SK-N-SH treated with all-trans-retinoic acid at 6 μM for 48 hours (cell line): ENCODE measurements at regions not wholly inside any gene's neighbourhood (a gene's known extent, or its start where the extent isn't known, plus 50 kb on each side); places are given as distances from the start of the nearest gene placed in this dataset.

Experiments used
- ATAC-seq: fragments of 200-7000 bp; cut with Tn5 transposase; 3 replicates; pipeline ENCODE4 v1.9.1; 2020; ENCODE audit warnings: mild to moderate bottlenecking, moderate library complexity
- ARNTL ChIP-seq: fragments of 450-650 bp; formaldehyde crosslinking; IDR thresholded peaks from 2 replicates; pipeline ENCODE4 v1.5.0; 2020; ENCODE audit warnings: low read depth, mild to moderate bottlenecking, moderate library complexity, borderline replicate concordance
- BACH2 ChIP-seq: fragments of 250-450 bp; sonication (Bioruptor Pico); IDR thresholded peaks from 2 replicates; pipeline ENCODE4 v1.9.0; 2021; ENCODE audit warnings: mild to moderate bottlenecking, borderline replicate concordance
- CSDC2 ChIP-seq: fragments of 250-450 bp; sonication (Bioruptor Pico); IDR thresholded peaks from 2 replicates; pipeline ENCODE4 v1.5.0; 2020; ENCODE audit warnings: mild to moderate bottlenecking, moderate library complexity
- CSRNP3 ChIP-seq: fragments of 250-450 bp; sonication (Bioruptor Pico); IDR thresholded peaks from 2 replicates; pipeline ENCODE4 v1.5.1; 2021; ENCODE audit warnings: mild to moderate bottlenecking, moderate library complexity
- ESRRG ChIP-seq: fragments of 250-450 bp; sonication (Bioruptor Pico); IDR thresholded peaks from 2 replicates; pipeline ENCODE4 v1.6.1; 2021; ENCODE audit warnings: mild to moderate bottlenecking
- GLIS3 ChIP-seq: fragments of 250-450 bp; sonication (Bioruptor Pico); IDR thresholded peaks from 2 replicates; pipeline ENCODE4 v1.5.0; 2020; ENCODE audit warnings: mild to moderate bottlenecking, moderate library complexity
- ISL1 ChIP-seq: fragments of 250-450 bp; sonication (Bioruptor Pico); IDR thresholded peaks from 2 replicates; pipeline ENCODE4 v2.1.2; 2022; ENCODE audit warnings: mild to moderate bottlenecking, moderate library complexity
- OSR1 ChIP-seq: fragments of 250-450 bp; sonication (Bioruptor Pico); IDR thresholded peaks from 2 replicates; pipeline ENCODE4 v1.8.0; 2022; ENCODE audit warnings: moderate library complexity, mild to moderate bottlenecking, inconsistent platforms
- PPARA ChIP-seq: fragments of 250-450 bp; sonication (Bioruptor Pico); IDR thresholded peaks from 2 replicates; pipeline ENCODE4 v1.5.0; 2020; ENCODE audit warnings: mild to moderate bottlenecking, borderline replicate concordance
- RARB ChIP-seq: fragments of 250-450 bp; sonication (Bioruptor Pico); IDR thresholded peaks from 2 replicates; pipeline ENCODE4 v1.8.0; 2021; ENCODE audit warnings: mild to moderate bottlenecking, moderate library complexity
- SNAI2 ChIP-seq: fragments of 250-450 bp; sonication (Bioruptor Pico); IDR thresholded peaks from 2 replicates; pipeline ENCODE4 v1.5.0; 2020; ENCODE audit warnings: mild to moderate bottlenecking, moderate library complexity
- TCF4 ChIP-seq: fragments of 250-450 bp; sonication (Bioruptor Pico); IDR thresholded peaks from 2 replicates; pipeline ENCODE4 v1.8.0; 2021; ENCODE audit warnings: mild to moderate bottlenecking, moderate library complexity, borderline replicate concordance
- TOX ChIP-seq: fragments of 250-450 bp; sonication (Bioruptor Pico); IDR thresholded peaks from 2 replicates; pipeline ENCODE4 v1.8.0; 2021; ENCODE audit warnings: mild to moderate bottlenecking, moderate library complexity, borderline replicate concordance
- ZC3H10 ChIP-seq: fragments of 250-450 bp; sonication (Bioruptor Pico); IDR thresholded peaks from 2 replicates; pipeline ENCODE4 v1.5.1; 2021; ENCODE audit warnings: mild to moderate bottlenecking, moderate library complexity
- ZFP3 ChIP-seq: fragments of 250-450 bp; sonication (Bioruptor Pico); IDR thresholded peaks from 2 replicates; pipeline ENCODE4 v1.5.0; 2020; ENCODE audit warnings: mild to moderate bottlenecking, moderate library complexity
- ZFP30 ChIP-seq: fragments of 450-650 bp; formaldehyde crosslinking; IDR thresholded peaks from 2 replicates; pipeline ENCODE4 v1.5.0; 2022; ENCODE audit warnings: mild to moderate bottlenecking, moderate library complexity
- ZNF565 ChIP-seq: fragments of 450-650 bp; formaldehyde crosslinking; conservative IDR thresholded peaks from 2 replicates; pipeline ENCODE4 v1.5.0; 2020; ENCODE audit warnings: low read depth, mild to moderate bottlenecking, moderate library complexity
- ZNF70 ChIP-seq: fragments of 450-650 bp; formaldehyde crosslinking; IDR thresholded peaks from 2 replicates; pipeline ENCODE4 v1.5.0; 2020; ENCODE audit warnings: mild to moderate bottlenecking, moderate library complexity
- ZNF8 ChIP-seq: fragments of 450-650 bp; formaldehyde crosslinking; IDR thresholded peaks from 2 replicates; pipeline ENCODE4 v1.5.0; 2020; ENCODE audit warnings: mild to moderate bottlenecking, moderate library complexity
- TF ChIP-seq, protein P1 (sequence below): fragments of 250-450 bp; sonication (Bioruptor Pico); IDR thresholded peaks from 2 replicates; pipeline ENCODE4 v1.8.0; 2021; ENCODE audit warnings: low read depth, mild to moderate bottlenecking, moderate library complexity, borderline replicate concordance
- TF ChIP-seq, protein P2 (sequence below): fragments of 250-450 bp; sonication (Bioruptor Pico); IDR thresholded peaks from 2 replicates; pipeline ENCODE4 v1.5.1; 2020; ENCODE audit warnings: low read depth, mild to moderate bottlenecking, moderate library complexity
- TF ChIP-seq, protein P3 (sequence below): fragments of 250-450 bp; sonication (Bioruptor Pico); IDR thresholded peaks from 2 replicates; pipeline ENCODE4 v1.5.0; 2020; ENCODE audit warnings: mild to moderate bottlenecking, moderate library complexity
- TF ChIP-seq, protein P4 (sequence below): fragments of 250-450 bp; sonication (Bioruptor Pico); IDR thresholded peaks from 2 replicates; pipeline ENCODE4 v1.8.0; 2020; ENCODE audit warnings: mild to moderate bottlenecking, moderate library complexity, borderline replicate concordance

DNA sequence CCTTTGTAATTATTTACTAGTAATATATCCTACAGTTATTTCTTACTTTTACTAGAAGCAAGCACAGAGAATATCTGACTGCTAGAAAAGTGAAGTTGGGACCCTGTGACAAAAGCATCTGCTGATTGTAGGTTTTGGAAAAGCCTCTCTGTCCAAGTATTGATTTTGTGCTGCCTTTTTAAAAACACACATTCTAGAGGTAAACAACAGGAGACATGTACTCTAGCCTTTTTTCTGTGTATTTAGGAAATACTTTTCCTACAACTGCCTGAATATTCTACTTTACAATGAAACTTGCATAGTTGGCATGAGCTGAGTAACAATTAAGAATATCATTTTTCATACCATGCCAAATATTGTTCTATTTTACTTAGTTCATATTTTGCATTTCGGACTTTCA lies 1249.0 kb downstream of the SLC16A7 start (continued):
- TF ChIP-seq, protein P1, sequence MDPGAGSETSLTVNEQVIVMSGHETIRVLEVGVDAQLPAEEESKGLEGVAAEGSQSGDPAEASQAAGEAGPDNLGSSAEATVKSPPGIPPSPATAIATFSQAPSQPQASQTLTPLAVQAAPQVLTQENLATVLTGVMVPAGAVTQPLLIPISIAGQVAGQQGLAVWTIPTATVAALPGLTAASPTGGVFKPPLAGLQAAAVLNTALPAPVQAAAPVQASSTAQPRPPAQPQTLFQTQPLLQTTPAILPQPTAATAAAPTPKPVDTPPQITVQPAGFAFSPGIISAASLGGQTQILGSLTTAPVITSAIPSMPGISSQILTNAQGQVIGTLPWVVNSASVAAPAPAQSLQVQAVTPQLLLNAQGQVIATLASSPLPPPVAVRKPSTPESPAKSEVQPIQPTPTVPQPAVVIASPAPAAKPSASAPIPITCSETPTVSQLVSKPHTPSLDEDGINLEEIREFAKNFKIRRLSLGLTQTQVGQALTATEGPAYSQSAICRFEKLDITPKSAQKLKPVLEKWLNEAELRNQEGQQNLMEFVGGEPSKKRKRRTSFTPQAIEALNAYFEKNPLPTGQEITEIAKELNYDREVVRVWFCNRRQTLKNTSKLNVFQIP (CRISPR knock-in tag): no peak
- no peak for TF ChIP-seq CSRNP3 (CRISPR knock-in tag)
- no peak for TF ChIP-seq ISL1 (CRISPR knock-in tag)
- no peak for TF ChIP-seq TCF4
- TF ChIP-seq ZFP30 (CRISPR knock-in tag): no peak
- TF ChIP-seq TOX: no peak
- no peak for TF ChIP-seq GLIS3
- TF ChIP-seq ZNF565 (CRISPR knock-in tag): no peak
- TF ChIP-seq ZC3H10 (CRISPR knock-in tag): no peak

- TF ChIP-seq OSR1 (CRISPR knock-in tag) (no peak), ZFP3 (CRISPR knock-in tag) (no peak), PPARA (CRISPR knock-in tag) (no peak), ARNTL (CRISPR knock-in tag) (no peak), ZC3H10 (CRISPR knock-in tag) (no peak), RARB (CRISPR knock-in tag) (no peak)
- TF ChIP-seq, protein P2, sequence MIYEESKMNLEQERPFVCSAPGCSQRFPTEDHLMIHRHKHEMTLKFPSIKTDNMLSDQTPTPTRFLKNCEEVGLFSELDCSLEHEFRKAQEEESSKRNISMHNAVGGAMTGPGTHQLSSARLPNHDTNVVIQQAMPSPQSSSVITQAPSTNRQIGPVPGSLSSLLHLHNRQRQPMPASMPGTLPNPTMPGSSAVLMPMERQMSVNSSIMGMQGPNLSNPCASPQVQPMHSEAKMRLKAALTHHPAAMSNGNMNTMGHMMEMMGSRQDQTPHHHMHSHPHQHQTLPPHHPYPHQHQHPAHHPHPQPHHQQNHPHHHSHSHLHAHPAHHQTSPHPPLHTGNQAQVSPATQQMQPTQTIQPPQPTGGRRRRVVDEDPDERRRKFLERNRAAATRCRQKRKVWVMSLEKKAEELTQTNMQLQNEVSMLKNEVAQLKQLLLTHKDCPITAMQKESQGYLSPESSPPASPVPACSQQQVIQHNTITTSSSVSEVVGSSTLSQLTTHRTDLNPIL: no peak
- no peak for ATAC-seq
Measured at GRCh38 chr12:60845696-60846095, 1249.9 kb downstream of the SLC16A7 start.

GRCh38 chr12:60847281-60847680 lies 1251.5 kb downstream of the SLC16A7 start:
- TF ChIP-seq GLIS3 (no peak), SNAI2 (CRISPR knock-in tag) (no peak)
- no peak for ATAC-seq

DNA sequence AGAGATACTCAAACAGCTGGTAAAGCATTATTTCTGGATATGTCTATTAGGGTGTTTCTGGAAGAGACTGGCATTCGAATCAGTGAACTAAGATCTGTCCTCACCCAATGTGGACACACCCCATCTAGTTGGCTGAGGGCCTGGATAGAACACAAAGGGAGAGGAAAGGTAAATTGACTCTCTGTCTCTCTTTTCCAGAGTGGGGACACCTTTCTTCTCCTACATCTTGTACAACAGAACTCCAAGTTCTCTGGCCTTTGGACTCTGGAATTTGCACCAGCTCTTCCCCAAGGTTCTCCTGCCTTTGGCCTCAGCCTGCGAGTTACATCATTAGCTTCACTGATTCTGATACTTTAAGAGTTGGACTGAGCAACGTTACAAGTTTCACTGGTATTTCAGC lies 1253.9 kb downstream of the SLC16A7 start:
- TF ChIP-seq ZNF70 (CRISPR knock-in tag) (no peak), ZFP3 (CRISPR knock-in tag) (no peak), OSR1 (CRISPR knock-in tag) (no peak), ARNTL (CRISPR knock-in tag) (no peak), ZNF8 (no peak), SNAI2 (CRISPR knock-in tag) (no peak), TCF4 (no peak), ESRRG (CRISPR knock-in tag) (no peak), ZFP30 (CRISPR knock-in tag) (no peak), ZNF565 (CRISPR knock-in tag) (no peak), TOX (no peak), CSDC2 (no peak), BACH2 (CRISPR knock-in tag) (no peak), RARB (CRISPR knock-in tag) (no peak), CSRNP3 (CRISPR knock-in tag) (no peak), ZC3H10 (CRISPR knock-in tag) (no peak)
- TF ChIP-seq, protein P3, sequence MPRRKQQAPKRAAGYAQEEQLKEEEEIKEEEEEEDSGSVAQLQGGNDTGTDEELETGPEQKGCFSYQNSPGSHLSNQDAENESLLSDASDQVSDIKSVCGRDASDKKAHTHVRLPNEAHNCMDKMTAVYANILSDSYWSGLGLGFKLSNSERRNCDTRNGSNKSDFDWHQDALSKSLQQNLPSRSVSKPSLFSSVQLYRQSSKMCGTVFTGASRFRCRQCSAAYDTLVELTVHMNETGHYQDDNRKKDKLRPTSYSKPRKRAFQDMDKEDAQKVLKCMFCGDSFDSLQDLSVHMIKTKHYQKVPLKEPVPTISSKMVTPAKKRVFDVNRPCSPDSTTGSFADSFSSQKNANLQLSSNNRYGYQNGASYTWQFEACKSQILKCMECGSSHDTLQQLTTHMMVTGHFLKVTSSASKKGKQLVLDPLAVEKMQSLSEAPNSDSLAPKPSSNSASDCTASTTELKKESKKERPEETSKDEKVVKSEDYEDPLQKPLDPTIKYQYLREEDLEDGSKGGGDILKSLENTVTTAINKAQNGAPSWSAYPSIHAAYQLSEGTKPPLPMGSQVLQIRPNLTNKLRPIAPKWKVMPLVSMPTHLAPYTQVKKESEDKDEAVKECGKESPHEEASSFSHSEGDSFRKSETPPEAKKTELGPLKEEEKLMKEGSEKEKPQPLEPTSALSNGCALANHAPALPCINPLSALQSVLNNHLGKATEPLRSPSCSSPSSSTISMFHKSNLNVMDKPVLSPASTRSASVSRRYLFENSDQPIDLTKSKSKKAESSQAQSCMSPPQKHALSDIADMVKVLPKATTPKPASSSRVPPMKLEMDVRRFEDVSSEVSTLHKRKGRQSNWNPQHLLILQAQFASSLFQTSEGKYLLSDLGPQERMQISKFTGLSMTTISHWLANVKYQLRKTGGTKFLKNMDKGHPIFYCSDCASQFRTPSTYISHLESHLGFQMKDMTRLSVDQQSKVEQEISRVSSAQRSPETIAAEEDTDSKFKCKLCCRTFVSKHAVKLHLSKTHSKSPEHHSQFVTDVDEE (CRISPR knock-in tag): no peak
- TF ChIP-seq, protein P1 (CRISPR knock-in tag): no peak
- TF ChIP-seq, protein P4, sequence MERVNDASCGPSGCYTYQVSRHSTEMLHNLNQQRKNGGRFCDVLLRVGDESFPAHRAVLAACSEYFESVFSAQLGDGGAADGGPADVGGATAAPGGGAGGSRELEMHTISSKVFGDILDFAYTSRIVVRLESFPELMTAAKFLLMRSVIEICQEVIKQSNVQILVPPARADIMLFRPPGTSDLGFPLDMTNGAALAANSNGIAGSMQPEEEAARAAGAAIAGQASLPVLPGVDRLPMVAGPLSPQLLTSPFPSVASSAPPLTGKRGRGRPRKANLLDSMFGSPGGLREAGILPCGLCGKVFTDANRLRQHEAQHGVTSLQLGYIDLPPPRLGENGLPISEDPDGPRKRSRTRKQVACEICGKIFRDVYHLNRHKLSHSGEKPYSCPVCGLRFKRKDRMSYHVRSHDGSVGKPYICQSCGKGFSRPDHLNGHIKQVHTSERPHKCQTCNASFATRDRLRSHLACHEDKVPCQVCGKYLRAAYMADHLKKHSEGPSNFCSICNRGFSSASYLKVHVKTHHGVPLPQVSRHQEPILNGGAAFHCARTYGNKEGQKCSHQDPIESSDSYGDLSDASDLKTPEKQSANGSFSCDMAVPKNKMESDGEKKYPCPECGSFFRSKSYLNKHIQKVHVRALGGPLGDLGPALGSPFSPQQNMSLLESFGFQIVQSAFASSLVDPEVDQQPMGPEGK (CRISPR knock-in tag): no peak
- ATAC-seq: no peak
